ENCODE measurements at regions not wholly inside any gene's neighbourhood (a gene's known extent, or its start where the extent isn't known, plus 50 kb on each side); places are given as distances from the start of the nearest gene placed in this dataset.

- no peak for DNase-seq (ENCODE audit: low read depth)
- H3K4me3 ChIP-seq (ENCODE audit: control insufficient read depth, low read depth, low read length): no peak overlapping the region
- TF ChIP-seq, protein P1, sequence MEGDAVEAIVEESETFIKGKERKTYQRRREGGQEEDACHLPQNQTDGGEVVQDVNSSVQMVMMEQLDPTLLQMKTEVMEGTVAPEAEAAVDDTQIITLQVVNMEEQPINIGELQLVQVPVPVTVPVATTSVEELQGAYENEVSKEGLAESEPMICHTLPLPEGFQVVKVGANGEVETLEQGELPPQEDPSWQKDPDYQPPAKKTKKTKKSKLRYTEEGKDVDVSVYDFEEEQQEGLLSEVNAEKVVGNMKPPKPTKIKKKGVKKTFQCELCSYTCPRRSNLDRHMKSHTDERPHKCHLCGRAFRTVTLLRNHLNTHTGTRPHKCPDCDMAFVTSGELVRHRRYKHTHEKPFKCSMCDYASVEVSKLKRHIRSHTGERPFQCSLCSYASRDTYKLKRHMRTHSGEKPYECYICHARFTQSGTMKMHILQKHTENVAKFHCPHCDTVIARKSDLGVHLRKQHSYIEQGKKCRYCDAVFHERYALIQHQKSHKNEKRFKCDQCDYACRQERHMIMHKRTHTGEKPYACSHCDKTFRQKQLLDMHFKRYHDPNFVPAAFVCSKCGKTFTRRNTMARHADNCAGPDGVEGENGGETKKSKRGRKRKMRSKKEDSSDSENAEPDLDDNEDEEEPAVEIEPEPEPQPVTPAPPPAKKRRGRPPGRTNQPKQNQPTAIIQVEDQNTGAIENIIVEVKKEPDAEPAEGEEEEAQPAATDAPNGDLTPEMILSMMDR (IDR thresholded peaks at IDR 0.05; ENCODE audit: control insufficient read depth, insufficient read depth, low read depth, low read length, missing control alignments): no peak
Observed at GRCh38 chr13:50417597-50417996, 402.4 kb downstream of the KCNRG start.

DNA sequence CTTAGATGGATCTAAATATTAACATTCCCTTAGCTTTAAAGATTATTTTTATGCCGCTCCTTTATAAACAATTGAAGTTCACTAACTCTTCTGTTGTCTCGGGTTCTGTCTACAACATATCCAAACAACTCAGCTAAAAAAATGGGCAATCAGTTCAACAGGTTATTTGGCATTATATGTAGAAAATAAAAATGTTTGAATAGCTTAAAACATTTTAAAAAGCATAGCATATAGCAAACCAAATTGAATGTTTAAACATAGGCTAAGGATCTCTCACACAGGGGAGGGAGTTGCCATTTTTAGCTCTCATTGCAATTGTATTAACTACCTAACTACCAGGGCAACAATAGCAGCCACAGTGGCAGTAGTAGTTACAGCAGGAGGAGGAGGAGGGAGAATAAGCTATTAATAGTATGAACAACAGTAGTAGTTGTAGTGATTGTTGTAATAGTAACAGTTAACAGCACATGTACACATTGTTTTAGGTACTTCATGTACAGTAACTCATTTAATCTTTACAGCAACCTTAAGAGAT, 404.2 kb downstream of the KCNRG start:
- DNase-seq (ENCODE audit: low read depth): no peak
- TF ChIP-seq, protein P1 (IDR thresholded peaks at IDR 0.05; ENCODE audit: control insufficient read depth, insufficient read depth, low read depth, low read length, missing control alignments): no peak
- H3K4me3 ChIP-seq (ENCODE audit: control insufficient read depth, low read depth, low read length): no peak overlapping the region

DNA sequence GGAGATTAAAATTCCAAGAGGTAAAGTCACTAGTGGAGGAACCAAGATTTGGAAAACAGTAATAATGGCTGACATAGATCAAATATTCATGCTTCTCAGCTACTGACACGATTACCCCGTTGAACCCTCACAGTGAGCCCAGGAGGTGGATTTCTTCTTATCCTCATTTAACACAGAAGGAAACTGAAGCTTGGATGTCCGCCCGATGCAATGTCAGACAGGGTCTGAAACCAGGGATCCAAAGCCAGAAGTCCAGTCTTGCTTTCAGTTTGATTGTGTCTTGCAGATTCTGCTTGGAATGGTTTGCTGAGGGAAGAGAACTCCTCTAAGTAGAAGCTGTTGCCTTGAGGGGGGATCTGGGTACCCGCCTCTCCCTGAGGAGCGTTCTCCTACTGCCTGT, 404.7 kb downstream of the KCNRG start:
- no peak for DNase-seq (ENCODE audit: low read depth)
- TF ChIP-seq, protein P1 (IDR thresholded peaks at IDR 0.05; ENCODE audit: control insufficient read depth, insufficient read depth, low read depth, low read length, missing control alignments): no peak
- no peak overlapping the region for H3K4me3 ChIP-seq (ENCODE audit: control insufficient read depth, low read depth, low read length)

- no peak for DNase-seq (ENCODE audit: low read depth)
- TF ChIP-seq, protein P1 (IDR thresholded peaks at IDR 0.05; ENCODE audit: control insufficient read depth, insufficient read depth, low read depth, low read length, missing control alignments): no peak
- H3K4me3 ChIP-seq (ENCODE audit: control insufficient read depth, low read depth, low read length): no peak overlapping the region
Observed at GRCh38 chr13:50420718-50421472, 405.7 kb downstream of the KCNRG start.

GRCh38 chr13:50421473-50422130, 406.4 kb downstream of the KCNRG start:
- TF ChIP-seq, protein P1 (IDR thresholded peaks at IDR 0.05; ENCODE audit: control insufficient read depth, insufficient read depth, low read depth, low read length, missing control alignments): no peak
- DNase-seq (ENCODE audit: low read depth): no peak
- H3K4me3 ChIP-seq (ENCODE audit: control insufficient read depth, low read depth, low read length): no peak overlapping the region

GRCh38 chr13:50422181-50423148, 407.2 kb downstream of the KCNRG start:
- TF ChIP-seq, protein P1 (IDR thresholded peaks at IDR 0.05; ENCODE audit: control insufficient read depth, insufficient read depth, low read depth, low read length, missing control alignments): no peak
- no peak overlapping the region for H3K4me3 ChIP-seq (ENCODE audit: control insufficient read depth, low read depth, low read length)
- DNase-seq (ENCODE audit: low read depth): no peak

All from AG09309 (cell line).